ENCODE measurements at regions not wholly inside any gene's neighbourhood (a gene's known extent, or its start where the extent isn't known, plus 50 kb on each side); places are given as distances from the start of the nearest gene placed in this dataset.

GRCh38 chr1:222911866-222912265, 97.0 kb downstream of the DISP1 start:
- Histone ChIP-seq H3K9ac (ENCODE audit: low read length) (no peak overlapping the region), H3K4me1 (ENCODE audit: control insufficient read depth, insufficient read depth, low read length) (no peaks in the 10 kb centered on the region), H3K9me3 (ENCODE audit: control insufficient read depth, insufficient read depth, low read depth, low read length) (peaks cover 6% of the 10 kb centered on the region), H3K36me3 (ENCODE audit: control insufficient read depth, insufficient read depth, low read length) (no peaks in the 10 kb centered on the region), H3K27ac (ENCODE audit: low read depth, low read length) (no peak overlapping the region), H3K4me3 (ENCODE audit: low read depth, low read length) (no peak overlapping the region), H3K27me3 (ENCODE audit: control insufficient read depth, insufficient read depth, low read length) (no peaks in the 10 kb centered on the region)

- Histone ChIP-seq H3K36me3 (ENCODE audit: control insufficient read depth, insufficient read depth, low read length) (no peaks in the 10 kb centered on the region), H3K9ac (ENCODE audit: low read length) (no peak overlapping the region), H3K27ac (ENCODE audit: low read depth, low read length) (no peak overlapping the region), H3K4me3 (ENCODE audit: low read depth, low read length) (no peak overlapping the region), H3K9me3 (ENCODE audit: control insufficient read depth, insufficient read depth, low read depth, low read length) (peaks cover 13% of the 10 kb centered on the region), H3K27me3 (ENCODE audit: control insufficient read depth, insufficient read depth, low read length) (no peaks in the 10 kb centered on the region), H3K4me1 (ENCODE audit: control insufficient read depth, insufficient read depth, low read length) (no peaks in the 10 kb centered on the region)
Observed at GRCh38 chr1:222912730-222913129, 97.9 kb downstream of the DISP1 start.

DNA sequence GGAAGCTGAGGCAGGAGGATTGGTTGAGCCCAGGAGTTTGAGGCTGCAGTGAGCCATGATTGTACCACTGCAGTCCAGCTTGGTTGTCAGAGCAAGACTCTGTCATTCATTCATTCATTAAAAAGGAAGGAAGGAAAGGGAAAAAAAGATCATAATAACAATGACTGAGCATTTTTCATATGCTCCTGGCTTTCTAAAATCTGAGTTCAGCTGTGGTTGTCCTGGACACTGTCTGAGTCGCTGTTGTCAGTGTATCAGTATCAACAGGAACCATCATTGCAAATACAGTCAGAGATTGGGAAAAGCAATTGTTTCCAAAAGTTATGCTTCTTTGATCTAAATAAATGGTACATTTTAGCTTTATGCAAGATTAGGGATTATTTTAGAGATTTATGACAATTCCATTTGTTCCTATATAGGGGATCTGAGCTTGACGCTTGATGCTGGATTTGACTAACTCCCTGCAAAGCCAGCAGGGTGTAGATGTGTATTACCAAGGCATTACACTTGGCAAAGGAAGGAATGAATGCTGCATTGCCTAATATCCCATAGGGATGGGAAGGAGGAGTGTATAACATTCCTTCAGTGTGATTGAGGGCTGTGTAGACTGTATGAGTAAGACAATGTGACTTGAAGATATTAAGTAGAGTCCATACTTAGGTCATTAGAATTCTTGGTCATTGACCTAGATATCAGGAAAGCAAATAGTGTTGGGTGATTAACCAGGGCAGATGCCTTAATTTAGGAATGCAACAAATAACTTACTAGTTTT, 100.2 kb downstream of the DISP1 start:
- H3K27ac ChIP-seq (ENCODE audit: low read depth, low read length), result no peak overlapping the region
- no peak overlapping the region for H3K9ac ChIP-seq (ENCODE audit: low read length)
- H3K27me3 ChIP-seq (ENCODE audit: control insufficient read depth, insufficient read depth, low read length), result no peaks in the 10 kb centered on the region
- no peak overlapping the region for H3K4me3 ChIP-seq (ENCODE audit: low read depth, low read length)
- H3K4me1 ChIP-seq (ENCODE audit: control insufficient read depth, insufficient read depth, low read length), result no peaks in the 10 kb centered on the region
- no peaks in the 10 kb centered on the region for H3K36me3 ChIP-seq (ENCODE audit: control insufficient read depth, insufficient read depth, low read length)
- H3K9me3 ChIP-seq (ENCODE audit: control insufficient read depth, insufficient read depth, low read depth, low read length), result peaks cover 15% of the 10 kb centered on the region

DNA sequence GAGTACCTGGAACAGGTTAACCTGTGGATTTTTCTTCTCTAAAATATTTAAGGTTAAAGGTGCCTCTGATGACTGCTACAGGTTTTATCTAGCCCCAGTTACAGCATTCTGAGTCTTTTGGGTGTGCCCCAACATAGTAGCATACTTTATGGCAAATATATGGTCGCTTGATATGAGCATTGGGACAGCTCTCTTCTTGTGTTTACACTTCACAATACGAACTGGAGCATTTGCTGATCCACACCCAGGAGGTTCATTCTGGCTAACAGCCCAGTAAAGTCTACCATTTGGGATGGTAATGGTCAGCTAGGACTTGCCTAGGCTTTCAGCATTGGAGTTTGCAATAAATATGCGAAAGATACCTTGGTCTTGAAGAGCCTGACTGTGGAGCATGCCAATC, 101.3 kb downstream of the DISP1 start:
- Histone ChIP-seq H3K27me3 (ENCODE audit: control insufficient read depth, insufficient read depth, low read length) (no peaks in the 10 kb centered on the region), H3K9ac (ENCODE audit: low read length) (no peak overlapping the region), H3K4me1 (ENCODE audit: control insufficient read depth, insufficient read depth, low read length) (no peaks in the 10 kb centered on the region), H3K36me3 (ENCODE audit: control insufficient read depth, insufficient read depth, low read length) (no peaks in the 10 kb centered on the region), H3K4me3 (ENCODE audit: low read depth, low read length) (no peak overlapping the region), H3K9me3 (ENCODE audit: control insufficient read depth, insufficient read depth, low read depth, low read length) (peaks cover 15% of the 10 kb centered on the region), H3K27ac (ENCODE audit: low read depth, low read length) (no peak overlapping the region)

GRCh38 chr1:222918801-222919477, 104.1 kb downstream of the DISP1 start:
- H3K4me3 ChIP-seq (ENCODE audit: low read depth, low read length), result no peak overlapping the region
- H3K27ac ChIP-seq (ENCODE audit: low read depth, low read length), result no peak overlapping the region
- peaks cover 15% of the 10 kb centered on the region for H3K9me3 ChIP-seq (ENCODE audit: control insufficient read depth, insufficient read depth, low read depth, low read length)
- H3K9ac ChIP-seq (ENCODE audit: low read length), result no peak overlapping the region
- no peaks in the 10 kb centered on the region for H3K36me3 ChIP-seq (ENCODE audit: control insufficient read depth, insufficient read depth, low read length)
- no peaks in the 10 kb centered on the region for H3K27me3 ChIP-seq (ENCODE audit: control insufficient read depth, insufficient read depth, low read length)
- no peaks in the 10 kb centered on the region for H3K4me1 ChIP-seq (ENCODE audit: control insufficient read depth, insufficient read depth, low read length)

DNA sequence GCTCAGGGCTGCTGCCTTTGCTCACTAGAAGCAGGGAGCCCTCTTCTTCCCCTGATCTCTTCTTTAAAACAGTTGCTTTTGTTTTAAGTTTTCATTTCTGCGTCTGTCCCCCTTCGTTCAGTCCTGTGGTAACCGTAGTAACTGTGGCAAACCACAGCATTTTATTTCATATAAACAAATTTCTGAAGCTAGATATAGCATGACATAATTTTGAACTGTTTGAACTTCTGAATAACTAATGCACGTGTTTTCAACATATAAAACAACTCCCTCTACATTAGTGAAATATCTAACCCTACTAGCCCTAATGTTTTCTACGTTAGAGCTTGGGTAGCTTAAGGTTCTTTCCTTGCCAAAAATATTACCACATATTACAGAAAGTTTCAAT, 104.6 kb downstream of the DISP1 start:
- Histone ChIP-seq H3K9me3 (ENCODE audit: control insufficient read depth, insufficient read depth, low read depth, low read length) (peaks cover 15% of the 10 kb centered on the region), H3K36me3 (ENCODE audit: control insufficient read depth, insufficient read depth, low read length) (no peaks in the 10 kb centered on the region), H3K9ac (ENCODE audit: low read length) (no peak overlapping the region), H3K4me1 (ENCODE audit: control insufficient read depth, insufficient read depth, low read length) (no peaks in the 10 kb centered on the region), H3K27ac (ENCODE audit: low read depth, low read length) (no peak overlapping the region), H3K27me3 (ENCODE audit: control insufficient read depth, insufficient read depth, low read length) (no peaks in the 10 kb centered on the region), H3K4me3 (ENCODE audit: low read depth, low read length) (no peak overlapping the region)

DNA sequence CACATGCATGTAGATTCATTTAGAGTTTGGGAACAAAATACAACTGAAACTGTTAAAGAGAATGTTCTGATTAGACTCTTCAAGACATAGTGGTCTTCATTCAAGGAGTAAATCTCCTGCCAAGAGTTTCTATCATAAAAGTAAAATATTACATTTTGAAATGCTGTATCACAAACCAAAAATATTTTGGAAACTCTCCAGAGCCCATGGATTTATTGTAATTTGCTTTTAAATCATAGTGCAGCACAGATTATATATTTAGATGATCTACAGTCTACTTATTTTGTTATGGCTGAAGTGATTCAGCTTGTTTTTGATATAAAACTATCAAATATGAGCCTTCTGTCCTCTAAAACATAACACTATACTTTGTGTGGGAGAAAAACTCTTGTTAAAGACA, 105.3 kb downstream of the DISP1 start:
- H3K36me3 ChIP-seq (ENCODE audit: control insufficient read depth, insufficient read depth, low read length), result no peaks in the 10 kb centered on the region
- no peak overlapping the region for H3K9ac ChIP-seq (ENCODE audit: low read length)
- no peak overlapping the region for H3K27ac ChIP-seq (ENCODE audit: low read depth, low read length)
- no peaks in the 10 kb centered on the region for H3K4me1 ChIP-seq (ENCODE audit: control insufficient read depth, insufficient read depth, low read length)
- H3K4me3 ChIP-seq (ENCODE audit: low read depth, low read length), result no peak overlapping the region
- no peaks in the 10 kb centered on the region for H3K27me3 ChIP-seq (ENCODE audit: control insufficient read depth, insufficient read depth, low read length)
- peaks cover 15% of the 10 kb centered on the region for H3K9me3 ChIP-seq (ENCODE audit: control insufficient read depth, insufficient read depth, low read depth, low read length)

- Histone ChIP-seq H3K27ac (ENCODE audit: low read depth, low read length) (no peak overlapping the region), H3K9ac (ENCODE audit: low read length) (no peak overlapping the region), H3K36me3 (ENCODE audit: control insufficient read depth, insufficient read depth, low read length) (no peaks in the 10 kb centered on the region), H3K4me1 (ENCODE audit: control insufficient read depth, insufficient read depth, low read length) (peaks cover 10% of the 10 kb centered on the region), H3K4me3 (ENCODE audit: low read depth, low read length) (no peak overlapping the region), H3K27me3 (ENCODE audit: control insufficient read depth, insufficient read depth, low read length) (no peaks in the 10 kb centered on the region), H3K9me3 (ENCODE audit: control insufficient read depth, insufficient read depth, low read depth, low read length) (peaks cover 9% of the 10 kb centered on the region)
Observed at GRCh38 chr1:222921945-222922344, 107.1 kb downstream of the DISP1 start.

GRCh38 chr1:222923506-222923905, 108.7 kb downstream of the DISP1 start:
- Histone ChIP-seq H3K27ac (ENCODE audit: low read depth, low read length) (no peak overlapping the region), H3K36me3 (ENCODE audit: control insufficient read depth, insufficient read depth, low read length) (no peaks in the 10 kb centered on the region), H3K27me3 (ENCODE audit: control insufficient read depth, insufficient read depth, low read length) (no peaks in the 10 kb centered on the region), H3K9me3 (ENCODE audit: control insufficient read depth, insufficient read depth, low read depth, low read length) (no peaks in the 10 kb centered on the region), H3K4me1 (ENCODE audit: control insufficient read depth, insufficient read depth, low read length) (peaks cover 21% of the 10 kb centered on the region), H3K4me3 (ENCODE audit: low read depth, low read length) (no peak overlapping the region), H3K9ac (ENCODE audit: low read length) (no peak overlapping the region)

GRCh38 chr1:222924136-222924706, 109.4 kb downstream of the DISP1 start:
- peaks cover 27% of the 10 kb centered on the region for H3K4me1 ChIP-seq (ENCODE audit: control insufficient read depth, insufficient read depth, low read length)
- H3K27ac ChIP-seq (ENCODE audit: low read depth, low read length), result no peak overlapping the region
- no peaks in the 10 kb centered on the region for H3K9me3 ChIP-seq (ENCODE audit: control insufficient read depth, insufficient read depth, low read depth, low read length)
- H3K36me3 ChIP-seq (ENCODE audit: control insufficient read depth, insufficient read depth, low read length), result no peaks in the 10 kb centered on the region
- H3K9ac ChIP-seq (ENCODE audit: low read length), result no peak overlapping the region
- no peak overlapping the region for H3K4me3 ChIP-seq (ENCODE audit: low read depth, low read length)
- H3K27me3 ChIP-seq (ENCODE audit: control insufficient read depth, insufficient read depth, low read length), result no peaks in the 10 kb centered on the region

DNA sequence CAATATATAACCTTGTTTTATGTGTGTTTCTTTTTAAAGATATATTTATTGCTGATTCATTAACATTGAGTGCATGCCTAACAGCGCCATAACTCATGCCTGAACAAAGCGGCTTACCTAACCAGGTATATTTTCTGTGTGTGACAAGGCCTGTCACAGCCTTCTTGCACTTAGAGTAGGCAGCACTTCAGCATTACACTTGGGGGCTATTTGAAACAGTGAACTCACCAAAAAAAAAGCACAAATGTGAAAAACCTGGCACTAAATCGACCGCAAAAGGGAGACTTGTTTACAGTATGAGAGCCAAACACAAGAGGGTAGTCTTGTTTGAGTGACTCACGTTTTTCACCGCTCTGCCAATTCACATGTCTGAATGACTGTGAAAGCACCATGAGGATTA, 111.7 kb downstream of the DISP1 start:
- Histone ChIP-seq H3K27ac (ENCODE audit: low read depth, low read length) (no peak overlapping the region), H3K4me3 (ENCODE audit: low read depth, low read length) (no peak overlapping the region), H3K4me1 (ENCODE audit: control insufficient read depth, insufficient read depth, low read length) (peaks cover 27% of the 10 kb centered on the region), H3K9ac (ENCODE audit: low read length) (no peak overlapping the region), H3K36me3 (ENCODE audit: control insufficient read depth, insufficient read depth, low read length) (no peaks in the 10 kb centered on the region), H3K27me3 (ENCODE audit: control insufficient read depth, insufficient read depth, low read length) (no peaks in the 10 kb centered on the region), H3K9me3 (ENCODE audit: control insufficient read depth, insufficient read depth, low read depth, low read length) (no peaks in the 10 kb centered on the region)

Measured in HUES6 (cell line).